ENCODE measurements at regions not wholly inside any gene's neighbourhood (a gene's known extent, or its start where the extent isn't known, plus 50 kb on each side); places are given as distances from the start of the nearest gene placed in this dataset.

GRCh38 chr13:22047082-22047784 is 376.4 kb downstream of the FGF9 start:
- no peak for DNase-seq (ENCODE audit: extremely low read depth, low read depth, low spot score)

DNA sequence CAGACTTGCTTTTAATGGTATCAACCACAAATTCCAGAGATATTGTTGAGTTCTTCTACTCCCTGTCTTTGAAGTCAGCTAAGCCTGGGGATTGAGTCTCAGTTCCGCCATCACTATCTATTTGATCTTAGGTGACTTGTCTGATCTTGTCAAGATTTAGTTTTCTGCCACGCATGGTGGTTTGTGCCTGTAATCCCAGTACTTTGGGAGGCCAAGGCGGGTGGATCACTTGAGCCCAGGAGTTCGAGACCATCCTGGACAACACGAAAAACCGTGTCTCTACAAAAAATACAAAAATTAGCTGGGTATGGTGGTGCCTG is 376.9 kb downstream of the FGF9 start:
- DNase-seq (ENCODE audit: extremely low read depth, low read depth, low spot score): no peak

GRCh38 chr13:22049384-22049783 is 378.5 kb downstream of the FGF9 start:
- no peak for DNase-seq (ENCODE audit: extremely low read depth, low read depth, low spot score)

DNA sequence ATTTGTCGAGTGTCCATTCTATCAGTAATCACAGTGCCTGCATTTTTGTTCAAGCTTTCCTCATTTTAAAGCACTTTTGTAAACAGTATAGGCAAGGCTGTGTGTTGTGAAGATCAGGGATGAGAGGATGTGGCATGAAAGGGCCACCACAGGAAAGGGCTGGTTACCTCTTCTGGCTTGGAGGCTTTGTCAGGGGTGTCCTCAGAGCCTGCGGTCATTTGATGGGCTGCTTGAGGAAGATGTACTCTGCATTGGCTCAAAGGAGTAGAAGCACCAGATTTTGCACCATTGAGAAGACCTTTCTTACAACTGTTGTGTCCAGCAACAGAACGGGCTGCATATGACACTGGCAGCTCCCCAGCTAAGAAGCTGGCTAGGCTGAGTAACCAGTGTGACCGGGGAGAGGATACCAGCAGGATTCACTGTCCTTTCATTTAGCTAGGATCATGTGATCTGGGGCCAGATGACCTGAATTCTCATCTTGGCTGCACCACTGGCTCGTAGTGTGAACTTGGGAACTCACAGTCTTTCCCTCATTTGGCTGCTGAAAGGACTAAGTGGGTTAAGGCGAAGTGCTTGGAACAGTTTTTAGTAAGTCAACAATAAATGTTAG is 380.2 kb downstream of the FGF9 start:
- DNase-seq (ENCODE audit: extremely low read depth, low read depth, low spot score): no peak

DNA sequence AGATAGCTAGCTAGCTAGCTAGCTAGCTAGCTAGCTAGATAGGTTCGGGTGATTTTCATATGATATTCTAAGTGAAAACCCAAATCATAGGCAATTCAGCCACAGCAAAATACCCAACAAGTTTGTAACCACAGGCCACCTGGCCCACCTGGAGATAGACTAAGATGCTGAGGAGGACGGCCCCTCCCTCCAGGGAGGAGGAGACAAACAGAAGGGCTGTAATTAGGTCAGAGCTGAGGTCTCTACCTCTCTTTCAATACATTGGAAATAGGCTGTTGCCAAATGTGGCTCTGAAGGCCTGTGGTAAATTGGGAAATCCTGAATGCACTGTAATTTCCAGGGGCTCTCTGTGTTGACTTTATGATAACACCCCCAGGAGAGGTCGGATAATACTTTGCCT is 382.2 kb downstream of the FGF9 start:
- no peak for DNase-seq (ENCODE audit: extremely low read depth, low read depth, low spot score)

GRCh38 chr13:22055259-22055658 is 384.4 kb downstream of the FGF9 start:
- DNase-seq (ENCODE audit: extremely low read depth, low read depth, low spot score): no peak

- DNase-seq (ENCODE audit: extremely low read depth, low read depth, low spot score): no peak
Observed at GRCh38 chr13:22060187-22060586, 389.3 kb downstream of the FGF9 start.

- DNase-seq (ENCODE audit: extremely low read depth, low read depth, low spot score): no peak
Observed at GRCh38 chr13:22061371-22061805, 390.5 kb downstream of the FGF9 start.

GRCh38 chr13:22061806-22062391 is 391.0 kb downstream of the FGF9 start:
- DNase-seq (ENCODE audit: extremely low read depth, low read depth, low spot score): no peak

DNA sequence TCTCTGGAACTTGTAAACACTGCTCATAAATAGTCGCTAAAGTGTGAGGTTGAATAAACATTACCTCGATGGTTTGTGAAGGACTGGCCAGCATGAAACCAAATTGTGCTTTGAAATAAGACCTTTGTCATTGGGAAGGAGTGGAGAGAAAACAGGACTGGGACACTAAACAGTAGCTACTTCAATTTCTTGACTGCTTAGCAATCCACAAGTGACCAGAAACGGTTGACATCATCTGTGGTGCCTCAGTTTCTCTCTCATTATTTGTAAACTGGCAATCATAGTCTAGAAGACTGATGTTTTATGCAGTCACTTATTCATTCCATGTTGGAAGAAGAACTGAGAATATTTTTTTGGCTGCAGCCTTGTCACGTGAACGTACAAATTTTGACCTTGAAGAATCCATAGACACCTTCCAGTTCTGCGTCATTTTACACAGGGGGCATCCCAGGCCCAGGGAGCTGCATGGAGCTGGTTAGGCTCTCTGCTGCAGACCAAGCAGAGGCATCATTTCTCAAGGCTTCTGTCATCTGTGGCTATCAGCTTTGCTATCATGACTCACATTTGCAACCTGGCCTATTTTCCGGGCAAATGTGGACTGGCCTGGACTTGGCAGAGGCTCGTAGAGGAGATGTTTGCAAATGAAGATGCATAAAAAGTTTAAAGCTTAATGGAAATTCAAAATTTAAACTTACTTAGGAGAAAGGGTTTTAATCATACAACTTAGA is 391.8 kb downstream of the FGF9 start:
- no peak for DNase-seq (ENCODE audit: extremely low read depth, low read depth, low spot score)

DNA sequence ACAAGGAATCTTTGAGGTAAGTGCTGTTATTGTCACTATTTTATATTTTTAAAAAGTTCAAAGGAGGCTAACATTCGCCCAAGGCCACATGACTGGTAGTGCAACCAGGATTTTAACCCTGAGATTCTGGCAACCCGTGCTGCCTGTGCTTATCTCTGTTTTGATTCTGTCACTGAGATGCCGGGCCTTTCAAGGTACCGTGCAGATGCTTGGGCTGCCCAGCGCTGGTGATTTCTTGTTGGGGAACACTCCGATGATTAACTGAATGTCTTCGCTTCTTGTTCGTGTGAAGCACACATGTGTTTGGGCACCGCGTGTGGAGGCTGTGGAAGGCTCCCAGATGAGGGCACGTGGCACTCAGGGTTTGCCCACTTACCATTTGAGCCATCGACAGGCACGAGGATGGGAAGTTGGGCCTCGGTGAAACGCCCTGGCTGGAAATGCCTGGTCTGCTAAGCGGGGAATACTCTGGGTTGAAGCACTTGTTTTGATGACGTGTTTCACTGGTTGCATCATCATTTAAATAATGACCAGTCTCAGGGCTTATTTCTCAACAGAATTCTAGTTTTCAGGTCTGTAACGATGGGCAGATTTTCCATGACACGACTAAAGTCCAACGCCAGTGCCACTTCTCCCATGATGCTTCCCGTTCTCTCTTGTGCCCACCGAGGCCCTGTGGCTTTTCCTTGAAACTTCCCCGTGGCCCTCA is 392.7 kb downstream of the FGF9 start:
- no peak for DNase-seq (ENCODE audit: extremely low read depth, low read depth, low spot score)

- no peak for DNase-seq (ENCODE audit: extremely low read depth, low read depth, low spot score)
Observed at GRCh38 chr13:22064854-22065620, 394.2 kb downstream of the FGF9 start.

GRCh38 chr13:22073718-22074117 is 402.8 kb downstream of the FGF9 start:
- no peak for DNase-seq (ENCODE audit: extremely low read depth, low read depth, low spot score)

- DNase-seq (ENCODE audit: extremely low read depth, low read depth, low spot score): no peak
Observed at GRCh38 chr13:22074403-22074802, 403.5 kb downstream of the FGF9 start.

GRCh38 chr13:22076658-22077057 is 405.8 kb downstream of the FGF9 start:
- no peak for DNase-seq (ENCODE audit: extremely low read depth, low read depth, low spot score)

- DNase-seq (ENCODE audit: extremely low read depth, low read depth, low spot score): no peak
Observed at GRCh38 chr13:22077205-22077683, 406.4 kb downstream of the FGF9 start.

DNA sequence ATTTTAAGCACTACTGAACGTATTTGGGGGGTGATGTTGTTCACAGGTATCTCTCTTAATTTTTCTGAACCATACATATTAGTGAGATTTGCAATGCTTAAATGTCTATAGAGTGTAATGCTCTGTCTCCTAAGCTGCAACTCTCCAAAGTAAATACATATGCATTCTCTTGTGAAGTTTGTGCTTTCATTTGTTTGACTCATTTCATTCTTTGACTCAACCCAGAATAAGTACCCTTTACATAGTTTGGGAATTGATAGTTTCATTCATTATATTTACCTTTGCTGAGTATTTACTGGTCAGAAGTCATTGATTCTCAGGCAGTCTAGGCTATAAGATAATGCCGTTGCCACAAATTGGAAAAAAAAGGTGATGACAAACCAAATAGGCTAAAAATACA is 406.9 kb downstream of the FGF9 start:
- DNase-seq (ENCODE audit: extremely low read depth, low read depth, low spot score): no peak

- no peak for DNase-seq (ENCODE audit: extremely low read depth, low read depth, low spot score)
Observed at GRCh38 chr13:22079961-22080360, 409.1 kb downstream of the FGF9 start.

DNA sequence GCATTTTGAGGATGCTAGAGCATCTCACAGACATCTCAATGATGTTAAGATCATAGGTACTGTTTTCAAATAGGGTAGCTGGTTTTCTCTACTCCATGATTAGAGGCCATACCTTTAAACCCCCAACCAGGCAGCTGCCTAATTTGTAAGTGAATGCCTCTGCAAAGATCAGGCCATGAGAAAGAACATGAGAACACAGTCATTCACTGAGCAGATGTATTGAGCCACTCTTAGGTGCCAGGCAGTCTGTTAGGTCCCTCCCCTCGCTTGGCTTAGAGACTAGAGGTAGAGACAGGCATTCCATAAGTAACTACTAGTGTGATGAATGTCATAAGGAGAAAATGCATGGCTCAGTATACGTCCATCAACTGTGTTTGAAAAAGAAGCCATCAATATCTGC is 410.0 kb downstream of the FGF9 start:
- DNase-seq (ENCODE audit: extremely low read depth, low read depth, low spot score): no peak

- no peak for DNase-seq (ENCODE audit: extremely low read depth, low read depth, low spot score)
Observed at GRCh38 chr13:22081430-22081829, 410.6 kb downstream of the FGF9 start.

Measured in glomerular endothelial cell (primary cell).